GM18511 (cell line): ENCODE measurements at regions not wholly inside any gene's neighbourhood (a gene's known extent, or its start where the extent isn't known, plus 50 kb on each side); places are given as distances from the start of the nearest gene placed in this dataset.
"Not testable (repeated sequence)": the region's sequence is repeated elsewhere in the genome, so short reads cannot be mapped to it uniquely, and the experiment has no call there.

Experiments
- ATAC-seq: cut with Tn5 transposase; IDR thresholded peaks from one replicate; pipeline ENCODE4 v1.9.1; 2021; ENCODE audit warnings: mild to moderate bottlenecking, moderate library complexity; ENCODE audit not compliant: unreplicated experiment

GRCh38 chr4:64738240-64738639 lies 329.0 kb upstream of the TECRL start:
- no peak for ATAC-seq

DNA sequence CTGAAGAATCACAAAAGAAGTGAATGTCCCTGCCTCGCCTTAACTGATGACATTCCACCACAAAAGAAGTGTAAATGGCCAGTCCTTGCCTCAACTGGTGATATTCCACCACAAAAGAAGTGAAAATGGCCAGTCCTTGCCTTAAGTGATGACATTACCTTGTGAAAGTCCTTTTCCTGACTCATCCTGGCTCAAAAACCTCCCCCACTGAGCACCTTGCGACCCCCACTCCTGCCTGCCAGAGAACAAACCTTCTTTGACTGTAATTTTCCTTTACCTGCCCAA lies 328.5 kb upstream of the TECRL start:
- not testable (repeated sequence) for ATAC-seq

DNA sequence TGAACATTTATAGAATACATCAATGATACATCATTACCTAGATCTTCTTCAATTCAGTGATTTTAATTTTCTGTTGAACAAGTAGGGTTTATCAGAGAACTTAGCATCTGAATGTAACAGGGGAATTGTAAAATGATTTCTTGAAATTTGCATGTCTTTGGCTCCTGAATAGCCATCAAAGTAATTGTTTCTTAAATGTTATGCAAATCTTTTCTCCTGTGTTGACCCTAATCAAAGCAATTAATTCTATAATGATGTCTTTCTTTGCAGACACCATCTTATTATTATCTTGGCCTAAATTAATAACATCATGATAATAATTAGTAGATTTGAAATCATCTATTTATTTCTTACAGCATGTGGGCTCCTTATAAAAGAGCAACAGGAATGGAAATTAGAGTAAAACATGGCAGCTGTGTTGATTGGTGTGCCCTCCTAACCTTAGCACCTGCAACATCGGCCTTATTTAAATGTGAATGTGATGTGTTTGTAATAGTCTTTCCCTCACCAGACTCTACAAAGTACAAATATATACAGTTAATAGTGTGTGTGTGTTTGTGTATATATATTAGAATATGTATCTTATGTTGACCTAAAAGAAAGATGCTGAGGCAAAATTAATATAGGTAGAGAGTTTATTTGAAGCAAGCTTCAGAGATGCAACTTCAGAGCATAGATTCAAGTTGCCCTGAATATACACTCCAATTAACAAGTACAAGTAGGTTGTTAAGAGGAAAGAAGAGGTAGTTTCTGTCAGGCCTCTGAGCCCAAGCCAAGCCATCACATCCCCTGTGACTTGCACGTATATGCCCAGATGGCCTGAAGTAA lies 328.0 kb upstream of the TECRL start:
- no peak for ATAC-seq

DNA sequence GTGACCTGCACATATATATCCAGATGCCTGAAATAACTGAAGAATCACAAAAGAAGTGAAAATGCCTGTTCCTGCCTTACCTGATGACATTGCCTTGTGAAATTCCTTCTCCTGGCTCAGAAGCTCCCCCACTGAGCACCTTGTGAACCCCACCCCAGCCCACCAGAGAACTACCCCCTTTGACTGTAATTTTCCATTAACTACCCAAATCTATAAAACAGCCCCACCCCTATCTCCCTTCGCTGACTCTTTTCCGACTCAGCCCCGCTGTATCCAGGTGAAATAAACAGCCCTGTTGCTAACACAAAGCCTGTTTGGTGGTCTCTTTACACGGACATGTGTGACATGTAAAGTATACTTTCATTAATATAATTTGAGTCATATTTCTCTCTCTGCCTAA lies 320.3 kb upstream of the TECRL start:
- ATAC-seq, result no peak

DNA sequence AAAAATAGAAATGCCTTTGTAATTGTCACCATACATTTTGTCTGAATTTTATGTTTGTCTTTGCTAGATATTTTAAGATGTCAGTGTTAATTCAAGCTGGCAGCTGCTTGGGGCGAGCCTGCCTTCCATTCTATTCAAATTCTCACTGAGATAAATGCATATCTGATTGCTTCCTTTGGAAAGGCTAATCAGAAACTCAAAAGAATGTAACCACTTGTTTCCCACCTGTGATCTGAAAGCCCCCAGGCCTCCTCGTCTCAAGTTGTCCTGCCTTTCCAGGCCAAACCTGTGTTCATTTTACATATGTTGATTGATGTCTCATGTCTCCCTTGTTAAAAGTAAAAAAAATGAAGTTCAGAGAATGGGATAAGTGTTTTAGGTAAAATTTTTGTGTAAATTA lies 318.7 kb upstream of the TECRL start:
- ATAC-seq, result no peak

DNA sequence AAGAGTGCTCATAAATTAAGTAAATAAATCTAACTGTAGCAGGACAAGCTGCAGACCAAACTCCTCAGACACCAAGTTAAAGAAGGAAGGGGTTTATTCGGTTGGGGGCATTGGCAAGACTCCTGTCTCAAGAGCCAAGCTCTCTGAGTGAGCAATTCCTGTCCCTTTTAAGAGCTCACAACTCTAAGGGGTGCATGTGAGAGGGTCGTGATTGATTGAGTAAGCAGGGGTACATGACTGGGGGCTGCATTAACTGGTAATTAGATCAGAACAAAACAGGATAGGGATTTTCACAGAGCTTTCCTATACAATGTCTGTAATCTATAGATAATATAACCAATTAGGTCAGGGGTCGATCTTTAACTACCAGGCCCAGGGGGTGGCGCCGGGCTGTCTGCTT lies 318.1 kb upstream of the TECRL start:
- ATAC-seq, result not testable (repeated sequence)

- ATAC-seq, result no peak
Measured at GRCh38 chr4:64724689-64725088, 315.4 kb upstream of the TECRL start.

GRCh38 chr4:64721106-64721505 lies 311.9 kb upstream of the TECRL start:
- ATAC-seq, result no peak

- no peak for ATAC-seq
Measured at GRCh38 chr4:64718091-64718490, 308.8 kb upstream of the TECRL start.

DNA sequence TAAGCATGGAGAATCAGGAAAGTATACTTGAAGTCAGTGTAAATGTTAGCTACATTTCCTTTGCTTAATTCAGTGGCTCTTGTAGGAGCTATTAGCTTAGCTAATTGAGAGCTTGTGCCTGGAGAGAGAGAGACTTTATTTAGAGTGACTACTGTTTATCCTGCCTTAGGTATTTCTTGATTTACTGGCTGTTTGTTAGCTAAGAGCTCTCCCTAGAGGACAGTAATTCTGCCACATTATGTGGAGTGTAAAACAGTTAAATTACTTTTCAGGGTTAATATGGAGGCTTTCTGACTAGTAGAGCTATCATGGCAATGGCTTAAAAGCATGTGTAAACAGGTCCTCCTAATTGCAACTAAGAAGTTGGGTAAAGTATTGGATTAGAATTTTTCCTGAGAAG lies 306.5 kb upstream of the TECRL start:
- ATAC-seq, result no peak

DNA sequence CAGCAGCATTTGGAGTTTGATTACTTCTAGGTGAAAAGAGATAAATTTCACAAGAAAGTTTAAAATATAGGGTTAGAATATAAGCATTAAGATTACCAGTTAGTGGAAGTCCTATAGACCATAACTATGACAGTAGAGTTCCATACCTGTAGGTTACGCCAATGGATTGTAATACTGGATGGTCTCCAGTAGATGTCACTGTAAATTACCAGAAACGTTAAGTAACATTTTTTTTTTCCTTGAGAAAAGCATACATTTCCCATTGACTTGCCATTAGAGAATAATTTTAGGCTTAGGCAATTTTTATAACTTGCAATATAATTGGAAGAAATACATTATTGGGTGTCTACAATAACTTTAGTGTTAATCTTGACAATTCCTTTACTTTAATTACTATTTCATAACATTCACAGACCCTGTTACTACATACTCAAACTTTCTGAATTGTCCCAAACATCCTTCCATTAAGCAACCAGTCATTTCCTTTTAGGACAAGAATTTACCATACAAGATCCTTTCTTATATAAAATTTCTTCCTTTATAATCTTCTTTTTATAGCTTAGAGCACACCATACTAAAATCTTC lies 304.1 kb upstream of the TECRL start:
- ATAC-seq, result peak; percentile 75

DNA sequence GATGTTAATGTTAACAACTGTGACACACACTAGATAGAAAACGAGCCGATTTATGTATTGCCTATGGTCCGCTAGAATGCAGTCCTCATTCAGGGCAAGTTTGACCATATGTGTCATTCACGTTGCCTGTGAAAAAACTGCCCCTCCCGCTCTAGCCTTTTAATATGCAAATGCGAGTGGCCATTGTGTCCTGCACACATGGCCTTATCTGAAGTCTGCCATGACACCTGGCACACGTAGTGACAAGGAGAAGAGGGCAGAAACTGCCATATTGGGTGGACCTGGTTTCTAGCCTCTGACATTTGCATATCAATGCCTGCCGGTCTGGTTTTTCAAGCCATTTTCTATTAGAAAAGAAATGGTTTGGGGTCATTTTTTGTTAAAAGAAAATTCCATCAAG lies 303.3 kb upstream of the TECRL start:
- ATAC-seq, result no peak

GRCh38 chr4:64705989-64706388 lies 296.7 kb upstream of the TECRL start:
- ATAC-seq, result no peak

- no peak for ATAC-seq
Measured at GRCh38 chr4:64698171-64698570, 288.9 kb upstream of the TECRL start.

GRCh38 chr4:64682946-64683345 lies 273.7 kb upstream of the TECRL start:
- no peak for ATAC-seq

DNA sequence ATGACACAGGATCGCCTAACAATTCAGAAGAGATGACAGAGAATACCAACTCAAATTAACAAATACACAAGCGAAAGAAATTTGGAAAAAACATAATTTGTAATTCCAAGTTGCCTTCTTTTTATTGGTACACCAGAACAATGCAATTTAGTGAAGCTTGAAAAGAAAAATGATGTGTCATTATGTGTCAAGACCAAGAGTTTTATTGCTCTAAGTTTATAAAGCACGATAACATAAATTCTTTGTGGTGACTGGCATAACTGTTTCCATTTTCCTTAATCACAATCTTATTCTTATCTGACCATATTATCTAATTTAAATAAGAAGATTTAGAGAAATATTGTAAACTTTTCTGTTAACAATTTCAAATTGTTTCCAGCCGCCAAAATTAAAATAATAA lies 273.2 kb upstream of the TECRL start:
- ATAC-seq, result no peak

DNA sequence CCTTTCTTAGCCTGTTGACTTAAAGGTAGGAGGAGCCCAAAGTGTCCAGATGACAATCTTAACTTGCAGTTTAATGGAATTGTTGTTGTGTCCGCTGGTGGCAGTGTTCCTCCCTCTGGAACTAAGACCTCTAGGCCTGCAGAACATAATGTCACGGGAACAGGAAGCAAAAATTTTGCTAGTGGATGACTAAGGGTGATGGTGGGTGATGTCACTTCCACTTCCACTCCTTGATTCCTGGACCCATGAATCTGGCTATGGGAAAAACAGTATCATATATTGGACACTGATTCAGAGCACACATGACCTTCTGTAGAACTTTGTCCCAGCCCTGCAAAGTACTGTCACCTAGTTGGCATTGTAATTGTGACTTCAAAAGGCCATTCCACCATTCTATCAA lies 263.9 kb upstream of the TECRL start:
- ATAC-seq, result not testable (repeated sequence)

DNA sequence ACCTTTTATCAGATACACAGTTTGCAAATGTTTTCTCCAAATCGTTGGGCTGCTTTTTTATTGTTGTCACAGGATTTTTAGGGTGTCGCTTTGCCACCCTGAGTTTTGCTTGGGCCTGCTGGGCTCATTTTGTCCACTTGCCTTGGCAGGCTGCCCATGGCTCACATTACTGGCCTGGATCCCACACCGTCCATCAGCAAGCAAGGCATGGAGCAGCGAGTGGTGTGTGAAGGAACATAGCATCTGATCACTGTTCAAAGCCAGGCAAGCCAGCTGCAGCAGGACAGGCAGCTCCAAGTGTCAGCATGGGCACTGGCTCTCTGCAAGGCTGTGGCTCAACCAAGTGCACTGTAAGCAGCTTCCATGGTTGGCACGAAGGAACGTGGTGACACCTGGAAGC lies 261.4 kb upstream of the TECRL start:
- no peak for ATAC-seq

- no peak for ATAC-seq
Measured at GRCh38 chr4:64643841-64644240, 234.6 kb upstream of the TECRL start.

- no peak for ATAC-seq
Measured at GRCh38 chr4:64642936-64643335, 233.7 kb upstream of the TECRL start.

- not testable (repeated sequence) for ATAC-seq
Measured at GRCh38 chr4:64640402-64640801, 231.2 kb upstream of the TECRL start.

DNA sequence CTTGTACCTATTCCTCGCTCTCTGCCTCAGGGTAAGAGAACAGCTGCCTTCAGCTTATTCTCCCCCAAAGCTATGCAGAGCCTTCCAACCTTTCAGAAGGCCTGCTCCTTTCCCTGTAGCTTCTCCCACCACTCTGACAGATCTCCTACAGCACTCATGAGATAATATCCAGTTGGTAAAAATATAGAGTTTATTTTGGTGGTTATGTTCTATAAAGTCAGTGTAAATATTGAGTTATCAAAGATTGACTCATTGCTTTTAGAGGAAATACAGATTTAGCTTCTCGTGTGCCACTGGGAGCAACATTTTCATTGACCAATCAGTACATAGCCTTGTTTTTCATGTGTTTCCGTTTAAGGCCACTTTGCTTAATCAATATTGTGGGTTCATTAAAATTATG lies 216.2 kb upstream of the TECRL start:
- ATAC-seq, result no peak

DNA sequence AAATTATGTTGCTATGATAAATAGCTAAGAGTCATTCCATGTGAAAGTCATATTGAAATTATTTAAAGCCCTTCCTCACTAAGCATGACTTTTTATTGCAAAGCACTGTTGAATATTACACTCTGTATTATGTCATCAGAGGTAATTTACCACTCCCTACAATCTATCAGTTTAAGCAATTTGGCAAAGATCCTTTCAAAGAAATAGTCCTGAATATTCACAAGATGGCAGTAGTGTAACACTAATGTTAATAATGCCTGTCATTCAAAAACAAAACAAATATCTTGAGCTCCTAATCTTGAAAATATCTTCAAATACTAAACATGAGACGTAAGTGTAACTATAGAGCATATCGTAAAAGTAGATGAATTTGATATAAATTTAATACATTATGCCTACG lies 208.6 kb upstream of the TECRL start:
- no peak for ATAC-seq
